Islet precursor cell (in vitro differentiated cells): ENCODE measurements at regions not wholly inside any gene's neighbourhood (a gene's known extent, or its start where the extent isn't known, plus 50 kb on each side); places are given as distances from the start of the nearest gene placed in this dataset.
A peak's percentile ranks its signal among the peaks of the same experiment; 100 is the strongest.

Experiments used
- DNase-seq: peaks from one replicate; pipeline ENCODE4 v3.0.0-alpha.2; 2018

DNA sequence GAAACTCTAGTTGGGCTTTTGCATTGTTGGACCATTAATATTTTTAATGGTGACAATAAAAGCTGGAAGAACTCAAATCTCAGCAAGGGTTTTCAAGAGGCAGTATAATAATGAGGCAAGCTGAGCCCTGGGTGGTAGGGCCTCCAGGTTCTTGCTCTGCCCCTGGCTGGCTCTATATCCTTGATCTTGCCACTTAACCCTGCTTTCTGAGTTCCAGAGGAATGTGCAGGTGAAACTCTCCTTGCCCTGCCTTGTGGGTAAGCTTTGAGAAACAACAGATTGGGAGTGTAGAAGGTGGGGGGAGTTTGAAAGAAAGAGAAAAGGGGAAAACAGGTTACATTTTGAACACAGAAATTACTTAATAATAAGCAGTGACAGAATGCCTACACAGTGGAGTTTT, 103.3 kb upstream of the MAP4K3 start:
- DNase-seq: no peak

DNA sequence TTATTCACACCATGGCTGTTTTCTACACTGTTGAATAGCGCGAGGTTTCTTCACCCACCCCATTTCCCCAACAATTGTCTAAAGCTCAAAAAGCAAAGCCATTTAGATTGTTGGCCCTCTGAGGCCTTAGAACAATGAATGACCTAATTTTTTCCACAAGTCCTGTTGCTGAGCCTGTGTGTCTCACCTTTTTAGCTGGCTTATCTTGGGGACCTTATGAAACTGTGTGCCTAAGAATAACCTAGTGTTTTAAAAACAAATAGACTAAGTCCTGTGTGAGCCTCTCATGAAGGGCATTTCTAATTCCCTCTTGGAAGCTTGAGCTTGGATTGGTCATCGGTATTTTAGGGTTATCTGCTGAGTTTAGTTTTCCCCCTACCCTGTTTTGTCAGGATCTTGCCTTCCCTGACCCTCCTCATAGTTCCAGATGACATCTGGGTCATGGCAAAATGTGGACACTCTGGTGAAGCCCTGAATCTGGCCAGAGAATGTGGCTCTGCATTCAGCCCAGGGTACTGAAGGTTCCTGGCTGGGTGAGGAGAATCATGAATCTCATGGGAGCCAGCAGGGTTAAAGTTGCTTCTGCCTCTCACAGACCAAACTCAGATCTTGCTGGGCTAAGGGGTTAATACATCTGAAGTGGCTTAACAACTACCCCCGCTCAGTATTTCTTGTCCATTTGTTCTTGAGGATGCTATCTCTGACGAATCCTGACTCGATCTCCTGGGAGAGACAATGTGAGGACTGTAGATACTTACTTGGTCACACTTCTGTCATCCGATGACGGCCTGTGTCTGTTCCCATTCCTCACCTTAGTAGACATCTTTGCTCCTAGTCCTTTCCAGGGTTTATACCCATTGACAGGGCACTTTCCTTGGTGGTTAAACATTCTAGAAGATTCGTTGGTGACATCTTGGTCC, 104.2 kb upstream of the MAP4K3 start:
- no peak for DNase-seq

DNA sequence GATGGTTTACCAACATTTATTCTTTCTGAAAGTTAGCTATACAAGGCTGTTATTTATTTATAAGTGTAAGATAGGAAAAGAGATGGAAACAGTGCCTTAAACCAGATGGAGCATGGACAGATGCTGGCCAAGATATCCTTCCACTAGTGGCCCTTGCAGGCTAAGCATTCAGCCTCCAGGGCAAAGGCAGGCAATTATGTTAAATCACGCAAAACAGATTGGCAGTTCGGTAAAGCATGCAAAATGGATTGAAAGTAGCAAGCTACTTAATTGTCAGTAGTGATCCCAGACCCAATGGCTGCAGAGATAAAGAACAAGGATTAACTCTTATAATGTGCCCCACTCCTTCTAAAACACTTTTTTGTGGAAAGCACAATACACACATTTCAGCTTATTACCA, 105.4 kb upstream of the MAP4K3 start:
- DNase-seq: peak; percentile 66

DNA sequence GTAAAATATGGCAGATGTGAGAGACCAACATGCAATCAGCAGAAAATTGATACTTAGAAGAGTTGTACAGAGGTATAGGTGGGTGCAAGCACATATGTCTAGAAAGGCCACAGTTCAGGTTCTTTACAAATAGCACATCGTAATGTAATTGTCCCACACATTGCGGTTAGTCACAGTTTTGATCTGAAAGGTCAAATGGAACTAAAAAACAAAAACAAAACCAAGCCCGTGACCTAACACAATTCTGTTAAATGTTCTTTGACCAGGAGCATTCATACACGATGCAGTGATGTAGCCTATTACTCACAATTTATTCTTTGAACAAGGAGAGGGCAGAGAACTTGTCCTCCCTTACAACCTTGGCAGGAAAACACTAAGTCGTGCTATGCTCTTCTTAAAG, 108.9 kb upstream of the MAP4K3 start:
- DNase-seq: no peak

DNA sequence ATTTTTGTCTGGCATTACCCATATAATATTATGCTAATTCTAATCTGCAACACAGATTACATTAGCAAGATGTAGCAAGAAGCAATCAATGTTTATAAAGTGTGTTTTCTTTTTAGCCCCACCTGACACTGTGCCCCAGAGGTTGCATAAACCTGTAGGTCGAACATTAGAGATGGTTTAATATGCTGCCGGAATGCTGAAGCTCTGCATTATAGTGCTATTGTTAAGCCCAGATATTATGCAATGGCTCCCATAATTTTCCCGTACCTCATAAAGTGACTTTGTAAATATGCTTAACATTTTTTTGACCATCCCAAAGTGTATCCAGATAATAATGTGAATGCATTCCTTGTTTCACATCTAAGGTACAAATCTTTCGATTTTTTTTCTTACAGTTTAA, 109.3 kb upstream of the MAP4K3 start:
- no peak for DNase-seq

DNA sequence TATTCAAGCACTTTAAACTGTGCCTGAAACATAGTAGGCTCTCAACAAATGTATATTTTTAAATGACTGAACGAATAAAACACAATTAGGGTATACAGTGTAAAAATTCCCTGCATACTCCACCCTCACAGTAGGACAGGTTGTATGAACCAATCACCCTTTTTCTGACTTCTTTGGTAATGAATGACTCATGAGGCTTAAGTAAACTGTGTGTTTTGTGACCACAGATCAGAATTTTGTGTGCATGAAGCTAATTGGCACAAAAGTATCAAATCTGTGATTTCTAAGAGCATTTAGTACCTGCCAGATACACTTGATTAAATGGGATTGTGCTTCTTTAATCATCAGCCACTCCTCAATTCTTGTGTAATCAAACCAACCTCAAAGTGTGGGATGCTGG, 109.9 kb upstream of the MAP4K3 start:
- no peak for DNase-seq

DNA sequence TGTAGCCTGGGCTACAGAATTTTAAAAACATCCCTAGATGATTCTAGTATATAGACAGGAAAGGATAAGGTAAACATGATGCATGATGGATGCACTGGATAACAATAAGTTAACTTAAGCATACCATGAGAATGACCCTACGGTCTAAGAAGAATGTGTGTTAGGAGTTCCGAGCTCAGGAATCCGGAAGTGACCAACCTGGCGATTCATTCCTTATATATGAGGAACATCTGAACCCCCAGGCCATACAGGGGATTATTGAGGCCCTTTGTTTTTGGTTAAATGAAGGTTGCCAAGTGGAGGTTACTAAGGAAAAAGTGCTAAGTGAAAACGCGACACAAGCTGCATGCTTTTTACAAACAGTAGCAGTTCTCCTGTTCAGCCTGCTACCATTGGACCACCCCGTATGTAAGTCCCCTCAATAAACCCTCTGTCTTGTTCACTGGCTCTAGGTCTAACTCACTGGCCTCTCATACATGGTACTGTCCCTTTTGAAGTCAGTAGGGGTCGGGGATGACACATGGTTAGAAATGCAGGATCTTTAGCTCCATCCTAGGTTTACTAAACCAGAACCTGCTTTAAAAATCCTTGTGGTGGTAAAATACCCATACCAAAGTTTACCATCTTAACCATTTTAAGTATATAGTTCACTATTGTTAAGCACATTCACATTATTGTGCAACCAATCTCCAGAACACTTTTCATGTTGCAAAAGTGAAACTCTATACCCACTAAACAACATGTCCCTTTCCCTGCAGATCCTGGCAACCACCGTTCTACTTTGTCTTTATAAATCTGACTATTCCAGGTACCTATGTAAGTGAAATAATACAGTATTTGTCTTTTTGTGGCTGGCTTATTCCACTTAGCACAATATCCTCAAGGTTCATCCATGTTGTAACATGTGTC, 111.0 kb upstream of the MAP4K3 start:
- DNase-seq: no peak

DNA sequence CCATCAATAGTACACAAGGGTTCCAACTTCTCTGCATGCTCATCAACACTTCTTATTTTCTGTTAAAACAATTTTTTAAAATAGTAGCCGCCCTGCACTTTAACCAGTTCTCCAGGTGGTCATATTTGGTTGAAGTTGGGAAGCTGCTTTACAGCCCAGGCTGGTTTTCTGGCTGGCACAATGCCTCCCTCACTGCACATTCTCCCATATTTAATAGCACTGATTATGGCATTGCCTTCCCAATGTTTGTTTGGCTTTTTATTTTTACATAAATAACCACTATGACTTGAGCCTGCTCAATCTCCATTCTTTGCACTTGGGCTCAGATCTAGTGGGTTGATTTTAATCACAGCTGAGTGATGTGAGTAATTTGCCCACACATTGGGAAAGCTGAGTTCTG, 111.9 kb upstream of the MAP4K3 start:
- DNase-seq: no peak

DNA sequence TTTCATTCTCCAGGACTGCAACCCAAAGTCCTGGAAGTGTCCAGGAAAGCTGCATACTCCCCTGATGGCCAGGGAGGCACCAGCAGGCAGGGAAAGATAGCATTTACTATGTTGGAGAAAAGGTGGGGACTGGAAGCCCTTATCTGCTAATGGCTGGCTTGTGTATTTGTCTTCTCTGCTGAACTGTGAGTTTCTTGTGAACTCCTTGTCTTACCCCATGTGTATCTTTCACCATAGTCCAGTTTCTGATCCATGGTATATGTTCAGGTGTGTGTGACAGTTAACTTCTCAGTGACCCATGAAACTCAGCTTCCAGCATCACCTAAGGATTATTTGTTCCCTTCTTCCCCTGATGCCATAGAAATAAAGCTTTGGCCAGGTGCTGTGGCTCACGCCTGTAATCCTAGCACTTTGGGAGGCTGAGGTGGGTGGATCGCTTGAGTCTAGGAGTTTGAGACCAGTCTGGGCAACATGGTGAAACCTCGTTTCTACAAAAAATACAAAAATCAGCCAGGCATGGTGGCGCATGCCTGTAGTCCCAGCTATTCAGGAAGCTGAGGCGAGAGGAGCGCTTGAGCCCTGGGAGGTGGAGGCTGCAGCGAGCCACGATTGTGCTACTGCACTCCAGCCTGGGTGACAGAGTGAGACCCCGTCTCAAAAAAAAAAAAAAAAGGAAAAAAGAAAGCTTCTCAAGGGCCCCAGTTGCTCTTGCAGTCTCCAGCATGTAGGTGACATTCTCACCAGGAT, 112.8 kb upstream of the MAP4K3 start:
- no peak for DNase-seq

DNA sequence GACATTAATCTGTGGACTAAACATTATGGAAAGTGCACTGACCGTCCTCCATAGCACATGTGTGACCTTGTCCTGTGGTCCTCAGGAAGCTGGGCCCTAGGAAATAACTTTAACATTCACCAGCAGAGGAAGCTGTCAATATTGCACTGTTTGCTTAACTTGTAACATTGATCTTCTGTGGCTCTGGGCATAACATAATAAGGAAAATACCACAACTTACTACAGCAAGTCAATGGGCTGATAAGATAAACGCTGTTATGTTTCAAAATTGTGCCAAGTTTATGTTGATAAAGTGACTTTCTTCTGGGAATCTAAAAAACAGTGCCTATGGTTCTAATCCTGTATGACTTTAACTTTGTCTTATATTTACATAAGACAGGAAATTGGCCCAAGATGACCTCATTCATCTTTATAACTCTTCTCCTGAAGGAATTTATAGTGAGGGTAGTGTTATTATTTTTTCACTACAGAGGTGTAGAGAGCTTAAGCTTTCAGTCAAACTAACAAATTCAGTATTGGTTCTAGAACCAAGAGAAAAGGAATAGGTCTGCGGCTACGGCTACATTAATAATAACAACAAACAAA, 113.7 kb upstream of the MAP4K3 start:
- no peak for DNase-seq

DNA sequence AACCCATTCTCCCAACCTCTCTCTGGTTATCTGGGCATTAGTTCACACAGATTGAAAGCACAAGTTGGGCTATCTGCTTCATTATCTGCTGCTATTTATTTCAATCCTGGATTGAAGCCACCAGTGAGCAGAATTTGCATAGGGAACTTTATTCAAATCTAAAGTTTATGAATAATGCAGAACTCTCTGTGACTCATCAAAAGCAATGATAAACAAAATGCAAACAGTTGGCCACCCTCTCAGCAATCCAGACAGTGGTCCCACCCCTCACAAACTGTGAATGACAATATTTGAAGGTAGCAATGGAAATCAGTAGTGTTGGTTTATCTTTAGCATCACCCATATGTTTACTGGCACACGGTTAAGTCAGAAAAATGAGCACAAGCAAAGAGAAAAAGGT, 106.8 kb upstream of the TMEM178A start:
- DNase-seq: no peak

DNA sequence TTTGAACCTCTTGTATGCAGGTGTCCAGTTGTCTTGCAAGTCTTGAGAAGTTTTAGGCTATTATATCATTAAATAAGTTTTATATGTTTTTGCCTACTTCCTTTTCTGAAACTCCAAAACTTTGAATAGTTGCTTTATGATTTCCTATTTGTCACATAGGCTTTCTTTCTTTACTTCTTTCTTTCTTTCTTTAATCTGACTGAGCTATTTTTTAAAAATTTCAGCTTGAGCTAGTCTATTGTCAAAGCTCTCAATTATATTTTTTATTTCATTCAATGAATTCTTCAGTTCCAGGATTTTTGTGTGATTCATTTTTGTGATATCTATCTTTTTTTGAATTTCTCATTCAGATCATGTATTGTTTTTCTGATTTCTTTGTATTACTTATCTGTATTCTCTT, 102.1 kb upstream of the TMEM178A start:
- no peak for DNase-seq

DNA sequence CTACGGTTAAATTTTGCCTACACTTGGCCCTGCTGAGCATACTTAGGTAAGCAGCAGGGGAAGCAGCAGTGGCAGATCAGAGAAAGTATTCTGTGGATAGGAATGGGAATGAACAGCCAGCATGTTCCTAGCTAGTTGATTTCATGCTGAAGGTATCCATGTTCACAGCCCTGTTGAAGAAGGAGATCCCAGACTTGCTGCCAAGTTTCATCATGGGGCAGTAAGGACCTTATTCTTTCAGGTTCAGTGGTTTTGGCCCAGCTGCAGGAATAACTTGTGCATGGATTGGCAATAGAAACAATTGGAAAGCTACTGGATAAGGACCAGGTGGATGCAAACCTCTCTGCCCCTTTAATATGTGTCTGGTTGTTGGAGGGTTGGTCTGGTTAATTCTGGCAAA, 98.2 kb upstream of the TMEM178A start:
- DNase-seq: no peak

DNA sequence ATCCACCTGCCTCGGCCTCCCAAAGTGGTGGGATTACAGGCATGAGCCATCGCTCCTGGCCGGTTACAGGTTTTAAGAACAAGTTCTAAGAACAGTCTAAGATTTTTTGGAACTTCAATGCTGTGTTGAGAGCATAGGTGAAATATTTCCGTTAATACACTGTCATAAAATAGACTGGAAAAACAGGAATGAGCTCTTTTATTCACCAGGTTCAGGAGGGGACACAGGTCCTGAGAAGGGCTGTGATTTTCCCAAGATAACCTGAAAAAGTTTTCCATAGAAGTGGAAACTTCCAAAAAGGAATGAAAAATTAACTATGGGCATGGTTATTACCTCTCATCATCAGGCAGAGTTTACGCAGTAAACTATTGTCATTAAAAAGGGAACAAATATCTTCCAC, 97.6 kb upstream of the TMEM178A start:
- no peak for DNase-seq

DNA sequence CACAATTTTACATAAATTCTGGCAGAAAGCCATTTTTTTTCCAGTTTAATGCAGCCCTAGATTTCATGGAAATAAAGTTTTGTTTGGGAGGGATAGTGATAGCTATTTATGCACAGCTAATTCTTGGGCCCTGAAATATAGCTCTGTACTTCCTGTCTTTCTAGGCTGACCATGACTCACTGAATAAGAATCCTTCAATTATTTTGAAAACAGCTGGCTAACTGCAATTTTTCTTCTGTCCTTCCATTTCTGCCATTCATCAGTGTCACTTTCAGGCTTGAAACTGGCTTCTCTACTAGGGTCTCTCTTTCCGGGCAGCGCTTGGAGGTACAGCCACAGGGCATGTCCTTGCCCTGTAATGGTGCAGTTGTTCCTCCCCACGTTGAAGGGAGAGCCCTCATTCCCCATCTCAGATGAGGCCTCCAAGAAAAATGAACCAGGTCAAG, 97.1 kb upstream of the TMEM178A start:
- DNase-seq: no peak

DNA sequence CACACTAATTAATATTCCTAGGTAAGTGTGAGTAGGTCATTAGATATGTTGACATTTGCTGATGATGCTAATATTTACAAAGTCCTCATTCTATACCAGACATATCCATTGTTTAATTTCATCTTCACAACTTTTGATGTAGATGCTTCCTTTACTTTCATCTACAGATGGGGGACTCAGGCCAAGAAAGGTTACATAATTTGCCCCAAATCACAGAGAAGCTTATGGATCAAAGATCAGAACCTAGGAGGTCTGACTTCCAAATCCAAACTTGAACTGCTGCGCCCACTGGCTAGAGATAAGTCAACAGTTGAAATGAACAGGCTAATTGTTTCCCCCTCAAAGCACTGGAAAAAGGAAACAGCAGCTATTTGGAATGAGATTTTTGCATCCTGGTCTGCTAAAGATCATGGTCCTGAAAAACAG, 95.6 kb upstream of the TMEM178A start:
- no peak for DNase-seq

DNA sequence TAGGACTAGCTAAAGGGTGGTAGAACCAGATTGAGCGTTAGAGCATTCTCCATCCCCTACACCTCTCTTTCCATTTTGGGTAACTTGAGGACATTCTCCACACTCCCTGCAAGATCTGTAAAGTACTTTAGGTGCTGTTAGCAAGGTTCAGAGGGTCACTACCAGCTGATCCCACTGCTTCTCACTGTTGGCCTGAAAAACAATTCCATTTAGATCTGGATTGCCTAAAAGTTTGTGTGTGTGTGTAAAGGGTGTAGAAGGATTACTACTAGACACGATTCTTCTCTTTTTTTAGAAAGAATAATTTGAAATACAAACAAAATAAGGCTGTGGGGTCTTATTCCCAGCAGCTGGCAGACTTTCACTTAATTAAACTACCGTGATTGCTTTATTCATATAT, 95.1 kb upstream of the TMEM178A start:
- no peak for DNase-seq

DNA sequence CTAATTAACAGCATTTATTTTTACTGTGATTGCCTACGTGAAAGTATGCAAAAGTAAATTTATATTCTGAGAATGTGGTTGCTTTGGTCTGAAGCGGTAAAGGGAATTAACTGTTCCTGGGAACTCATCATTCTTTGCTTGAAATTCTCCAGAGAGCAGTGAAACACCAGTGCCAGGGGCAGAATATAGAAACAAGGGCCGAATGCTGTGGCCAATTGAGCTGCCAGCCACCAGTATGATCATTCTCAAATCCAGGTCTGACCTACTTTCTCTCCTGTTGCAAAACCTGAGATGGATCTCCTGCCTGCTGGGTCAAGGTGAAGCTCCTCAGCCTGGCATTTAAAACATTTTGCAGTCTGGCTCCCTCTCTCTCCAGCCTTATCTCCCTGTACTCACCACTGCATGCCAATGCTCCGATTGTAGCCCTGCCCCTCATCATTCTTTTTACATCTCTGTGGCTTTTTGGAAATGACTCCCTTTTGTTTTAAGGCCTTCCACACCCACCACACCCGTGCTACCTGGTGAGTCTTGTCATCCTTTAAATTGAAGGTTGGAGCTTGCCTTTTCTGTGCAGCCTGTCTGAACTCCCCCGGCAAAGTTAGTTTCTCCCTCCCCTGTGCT, 94.5 kb upstream of the TMEM178A start:
- DNase-seq: no peak

DNA sequence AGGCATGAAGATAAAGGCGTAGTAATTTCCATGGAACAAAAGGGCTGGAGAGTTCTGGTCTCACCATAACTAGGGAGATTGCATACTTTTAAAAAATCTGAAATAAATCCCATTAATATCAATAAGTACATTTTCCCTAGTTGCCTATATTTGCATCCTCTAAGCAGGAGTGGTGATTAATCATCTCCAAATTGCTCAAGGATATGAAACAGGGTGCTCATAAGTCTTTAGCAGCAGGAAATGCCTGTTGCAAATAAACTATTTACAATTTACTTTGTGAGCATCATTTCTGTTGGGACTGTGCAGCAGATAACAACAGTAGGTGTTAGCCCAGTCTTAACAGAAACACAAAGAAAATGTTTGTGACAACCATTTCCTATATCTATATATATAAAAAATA, 92.4 kb upstream of the TMEM178A start:
- DNase-seq: no peak

DNA sequence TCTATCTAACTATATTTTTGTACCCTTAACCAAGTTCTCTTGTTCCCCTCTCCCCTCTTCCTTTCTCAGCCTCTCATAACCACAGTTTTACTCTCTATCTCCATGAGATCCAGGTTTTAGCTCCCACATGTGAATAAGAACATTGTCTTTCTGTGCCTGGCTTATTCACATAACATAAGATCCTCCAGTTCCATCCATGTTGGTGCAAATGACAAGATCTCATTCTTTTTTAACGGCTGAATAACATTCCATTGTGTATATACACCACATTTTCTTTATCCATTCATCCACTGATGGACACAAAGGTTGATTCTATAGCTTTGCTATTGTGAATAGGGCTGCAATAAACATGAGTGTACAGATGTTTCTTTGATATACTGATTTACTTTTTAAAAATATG, 83.9 kb upstream of the TMEM178A start:
- no peak for DNase-seq

DNA sequence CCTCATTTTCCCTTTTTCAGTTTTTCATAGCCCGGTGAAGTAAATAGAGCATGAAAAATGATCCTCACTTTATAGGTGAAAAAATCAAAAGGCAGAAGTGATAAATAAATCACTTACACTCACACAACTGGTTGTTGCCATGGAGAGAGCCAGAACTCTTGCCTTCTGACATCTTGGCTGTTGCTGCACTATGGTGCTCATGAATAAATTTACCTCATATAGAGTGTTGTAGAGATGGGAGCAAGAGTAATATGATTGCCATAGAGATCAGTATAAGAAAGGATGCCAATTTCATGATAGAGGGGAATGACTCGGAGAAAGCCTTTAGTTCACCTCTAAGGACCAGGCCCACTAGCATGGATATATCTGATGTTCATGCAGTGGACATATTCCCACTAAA, 82.5 kb upstream of the TMEM178A start:
- no peak for DNase-seq

DNA sequence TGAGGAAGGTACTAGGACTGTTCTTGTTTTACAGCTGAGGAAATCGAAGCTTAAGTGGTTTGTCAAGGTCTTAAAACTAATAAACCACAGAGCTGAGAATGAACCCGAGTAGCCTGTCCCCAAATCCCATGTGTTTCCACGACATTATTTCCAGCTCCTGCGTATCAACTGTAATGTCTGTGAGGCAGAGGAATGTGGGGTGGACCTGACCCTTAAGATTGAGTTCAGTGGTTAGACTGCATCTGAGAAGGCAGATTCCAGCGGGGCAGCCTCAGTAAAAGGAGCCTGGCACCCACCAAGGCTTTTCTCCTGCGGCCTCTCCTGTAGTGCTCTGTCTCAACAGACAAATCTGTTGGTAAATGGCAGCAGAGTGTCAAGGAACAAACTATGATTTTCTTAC, 81.9 kb upstream of the TMEM178A start:
- DNase-seq: no peak
